ENCODE measurements at regions not wholly inside any gene's neighbourhood (a gene's known extent, or its start where the extent isn't known, plus 50 kb on each side); places are given as distances from the start of the nearest gene placed in this dataset.

- no peak for TF ChIP-seq CTCF (IDR thresholded peaks at IDR 0.05)
- no peak for TF ChIP-seq POLR2A (IDR thresholded peaks at IDR 0.05)
These were observed 239.3 kb downstream of the GAS1 start for GRCh38 chr9:86707932-86708510.
